Kasumi-1 (cell line): ENCODE measurements at regions not wholly inside any gene's neighbourhood (a gene's known extent, or its start where the extent isn't known, plus 50 kb on each side); places are given as distances from the start of the nearest gene placed in this dataset.
"Not testable (repeated sequence)": the region's sequence is repeated elsewhere in the genome, so short reads cannot be mapped to it uniquely, and the experiment has no call there.

Experiments used
- DNase-seq, 2 experiments: peaks; one replicate each; lab custom pipeline; 2025; lab: John Stamatoyannopoulos, UW

- no peak for DNase-seq
Observed at GRCh38 chr12:124475295-124476010, 92.0 kb downstream of the NCOR2 start.

- DNase-seq, result no peak
Observed at GRCh38 chr12:124474709-124475108, 92.7 kb downstream of the NCOR2 start.

GRCh38 chr12:124472690-124473279 is 94.6 kb downstream of the NCOR2 start:
- DNase-seq, result no peak

GRCh38 chr12:124471828-124472227 is 95.6 kb downstream of the NCOR2 start:
- no peak for DNase-seq

GRCh38 chr12:124470806-124471205 is 96.6 kb downstream of the NCOR2 start:
- no peak for DNase-seq

GRCh38 chr12:124470139-124470538 is 97.3 kb downstream of the NCOR2 start:
- DNase-seq, result no peak

GRCh38 chr12:124469193-124469888 is 98.1 kb downstream of the NCOR2 start:
- DNase-seq, result no peak

- DNase-seq, result not testable (repeated sequence)
Observed at GRCh38 chr12:124467549-124467948, 99.9 kb downstream of the NCOR2 start.

GRCh38 chr12:124466216-124467128 is 100.9 kb downstream of the NCOR2 start:
- DNase-seq, result peak; percentile 94 to 97

- DNase-seq, result no peak
Observed at GRCh38 chr12:124465473-124465872, 101.9 kb downstream of the NCOR2 start.

- DNase-seq, result no peak
Observed at GRCh38 chr12:124464830-124465229, 102.6 kb downstream of the NCOR2 start.

- peak; percentile 78 to 83 for DNase-seq
Observed at GRCh38 chr12:124464062-124464461, 103.3 kb downstream of the NCOR2 start.

GRCh38 chr12:124463341-124463921 is 104.0 kb downstream of the NCOR2 start:
- DNase-seq, result no peak

- DNase-seq, result no peak
Observed at GRCh38 chr12:124462750-124463149, 104.7 kb downstream of the NCOR2 start.

GRCh38 chr12:124461851-124462623 is 105.4 kb downstream of the NCOR2 start:
- no peak for DNase-seq

GRCh38 chr12:124461241-124461673 is 106.2 kb downstream of the NCOR2 start:
- no peak for DNase-seq

GRCh38 chr12:124460771-124461170 is 106.6 kb downstream of the NCOR2 start:
- DNase-seq, result no peak

- no peak for DNase-seq
Observed at GRCh38 chr12:124459852-124460645, 107.4 kb downstream of the NCOR2 start.

GRCh38 chr12:124458992-124459851 is 108.2 kb downstream of the NCOR2 start:
- no peak for DNase-seq
